A673 (cell line): ENCODE measurements at regions not wholly inside any gene's neighbourhood (a gene's known extent, or its start where the extent isn't known, plus 50 kb on each side); places are given as distances from the start of the nearest gene placed in this dataset.

ENCODE experiments used
- BruUV-seq: library from RNA; stranded (reverse); fragments of 400-500 nt; replicated peaks from 2 replicates; lab custom pipeline; 2021; lab: Mats Ljungman, UMichigan
- CTCF ChIA-PET: fragments of 300-600 bp; sonication (Branson Sonifier 250); formaldehyde crosslinking; loops from one replicate; lab custom pipeline; 2022; ENCODE audit warnings: antibody characterized with exemption; lab: Charles Lee
- POLR2A ChIA-PET: fragments of 300-600 bp; sonication (Branson Sonifier 250); formaldehyde crosslinking; loops from one replicate; lab custom pipeline; 2022; ENCODE audit warnings: antibody characterized with exemption; ENCODE audit not compliant: low non-redundant PET; lab: Charles Lee
- DNase-seq: peaks from one replicate; pipeline ENCODE4 v3.0.0-alpha.2; 2015; ENCODE audit warnings: low spot score
- H3K27ac ChIP-seq: fragments of 200-600 bp; sonication (generic); 2 replicates; pipeline ENCODE4 v1.5.1; 2016; ENCODE audit warnings: mixed run types, low read depth, mild to moderate bottlenecking, mixed read lengths, antibody characterized with exemption, low read length; ENCODE audit not compliant: poor library complexity, severe bottlenecking
- H3K27me3 ChIP-seq: fragments of 200-600 bp; sonication (generic); replicated peaks from 2 replicates; pipeline ENCODE4 v1.6.1; 2017; ENCODE audit warnings: mixed run types, low read depth, mild to moderate bottlenecking, mixed read lengths, antibody characterized with exemption, low read length; ENCODE audit not compliant: insufficient read depth, poor library complexity
- H3K36me3 ChIP-seq: fragments of 200-600 bp; sonication (generic); 2 replicates; pipeline ENCODE4 v1.6.1; 2016; ENCODE audit warnings: mixed run types, mild to moderate bottlenecking, mixed read lengths, antibody characterized with exemption, low read length; ENCODE audit not compliant: insufficient read depth, poor library complexity, severe bottlenecking
- H3K4me1 ChIP-seq: fragments of 200-600 bp; sonication (generic); 2 replicates; pipeline ENCODE4 v1.6.1; 2017; ENCODE audit warnings: mixed run types, mild to moderate bottlenecking, mixed read lengths, antibody characterized with exemption, low read length; ENCODE audit not compliant: insufficient read depth, poor library complexity, severe bottlenecking
- H3K4me3 ChIP-seq: fragments of 200-600 bp; sonication (generic); 2 replicates; pipeline ENCODE4 v1.5.1; 2016; ENCODE audit warnings: low read depth, mixed run types, mild to moderate bottlenecking, mixed read lengths, low read length; ENCODE audit not compliant: poor library complexity, severe bottlenecking
- H3K9me3 ChIP-seq: fragments of 200-600 bp; sonication (generic); 2 replicates; pipeline ENCODE4 v1.6.1; 2016; ENCODE audit warnings: mixed run types, low read depth, mild to moderate bottlenecking, mixed read lengths, antibody characterized with exemption, low read length; ENCODE audit not compliant: poor library complexity, severe bottlenecking
- CTCF ChIP-seq: fragments of 300-800, 200-600 bp; sonication (generic); conservative IDR thresholded peaks from 2 replicates; pipeline ENCODE4 v1.5.1; 2017; ENCODE audit warnings: low read depth, mild to moderate bottlenecking, antibody characterized with exemption, low read length, moderate library complexity, mixed read lengths
- EZH2 ChIP-seq: fragments of 200-600 bp; sonication (generic); IDR thresholded peaks from 2 replicates; pipeline ENCODE4 v1.6.1; 2017; ENCODE audit warnings: borderline replicate concordance, low read depth, mild to moderate bottlenecking, mixed read lengths, antibody characterized with exemption, low read length; ENCODE audit not compliant: poor library complexity, severe bottlenecking
- intact Hi-C: fragments of 100-400 bp; cut with micrococcal nuclease; formaldehyde crosslinking; loops from one replicate; pipeline ENCODE4 v1.10.0; 2022; ENCODE audit not compliant: unreplicated experiment

DNA sequence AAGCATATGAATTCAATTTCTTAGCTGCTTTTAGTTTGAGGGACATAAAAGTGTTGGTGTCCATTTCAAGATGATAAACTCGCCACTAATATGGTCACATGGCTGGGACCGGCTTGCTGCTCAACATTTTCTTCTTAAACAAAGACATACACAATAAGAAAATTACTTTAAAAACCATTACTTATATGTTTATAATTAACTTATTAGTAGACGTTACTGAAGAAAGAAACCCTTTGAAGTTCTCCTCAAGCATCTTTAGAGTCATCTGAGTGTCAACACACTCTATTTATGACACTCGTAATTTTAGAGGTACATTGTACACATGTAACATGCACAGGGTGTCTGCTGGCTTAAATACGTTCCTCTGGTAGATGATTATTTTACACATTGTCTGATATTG lies 74.7 kb downstream of the BMP4 start:
- no TSS peak for BruUV-seq
- ChIA-PET CTCF (no interaction called here), POLR2A (no interaction called here)
- TF ChIP-seq EZH2 (no peak), CTCF (no peak)
- Histone ChIP-seq H3K4me1 (no peaks in the 10 kb centered on the region), H3K9me3 (no peaks in the 10 kb centered on the region), H3K36me3 (no peaks in the 10 kb centered on the region), H3K4me3 (no peak overlapping the region), H3K27me3 (peaks cover 5% of the 10 kb centered on the region), H3K27ac (no peak overlapping the region)
- DNase-seq, result no peak
- intact Hi-C loops, result no loop called here

DNA sequence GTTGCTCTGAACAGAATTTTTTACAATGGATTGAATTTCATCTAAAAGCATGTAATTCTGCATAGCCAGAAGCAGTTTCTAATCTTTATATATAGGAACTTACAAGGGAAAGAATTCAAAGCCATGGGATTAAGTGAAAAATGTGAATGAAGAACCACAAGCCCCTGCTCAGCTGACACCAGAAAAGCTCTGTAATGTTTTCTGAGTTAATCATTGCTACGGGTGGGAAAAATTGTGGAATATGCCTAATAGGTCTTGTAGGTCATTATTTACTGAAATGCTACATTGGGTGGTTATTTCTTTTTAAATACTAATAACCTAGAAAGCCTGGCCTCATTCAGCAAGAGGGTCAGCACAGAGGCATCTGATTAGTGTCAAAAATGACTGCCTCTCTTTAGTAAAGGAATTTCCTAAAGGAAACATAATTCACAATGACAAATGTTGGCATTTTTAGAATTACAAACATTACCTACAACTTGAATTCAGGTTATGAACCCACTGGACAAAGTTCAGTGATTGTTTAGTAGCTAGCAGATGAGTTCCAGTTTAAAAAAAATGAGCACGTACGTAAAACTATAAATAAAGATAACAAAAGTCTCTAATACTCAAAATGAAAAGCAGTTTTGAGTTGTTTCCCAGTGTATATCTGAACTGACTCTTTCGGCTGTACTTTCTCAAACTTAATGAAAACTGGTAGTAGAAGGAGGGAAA lies 75.3 kb downstream of the BMP4 start:
- TF ChIP-seq EZH2 (no peak), CTCF (no peak)
- no TSS peak for BruUV-seq
- Histone ChIP-seq H3K27ac (no peak overlapping the region), H3K27me3 (peaks cover 5% of the 10 kb centered on the region), H3K4me3 (no peak overlapping the region), H3K4me1 (no peaks in the 10 kb centered on the region), H3K9me3 (no peaks in the 10 kb centered on the region), H3K36me3 (no peaks in the 10 kb centered on the region)
- intact Hi-C loops, result no loop called here
- ChIA-PET POLR2A (no interaction called here), CTCF (no interaction called here)
- no peak for DNase-seq

DNA sequence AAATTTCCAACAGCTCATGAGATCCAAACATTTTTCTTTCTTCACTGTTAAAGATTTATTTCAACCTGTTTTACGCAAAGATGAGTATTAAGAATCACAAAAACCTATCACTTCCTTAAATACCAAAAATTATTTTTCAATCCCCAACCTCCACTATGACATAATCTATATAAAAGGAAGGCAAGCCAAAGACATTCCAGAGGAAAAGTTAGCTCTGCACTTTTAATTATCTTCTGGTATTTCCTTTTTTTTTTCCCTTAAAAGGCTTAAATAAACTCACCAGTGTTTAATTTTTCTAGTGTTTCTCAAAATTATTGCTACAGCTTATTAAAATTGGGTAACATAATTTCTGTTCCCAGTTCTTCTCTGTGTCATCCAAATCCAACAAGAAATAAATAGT lies 75.9 kb downstream of the BMP4 start:
- ChIA-PET POLR2A (no interaction called here), CTCF (no interaction called here)
- Histone ChIP-seq H3K4me1 (no peaks in the 10 kb centered on the region), H3K9me3 (no peaks in the 10 kb centered on the region), H3K27me3 (peaks cover 5% of the 10 kb centered on the region), H3K27ac (no peak overlapping the region), H3K4me3 (no peak overlapping the region), H3K36me3 (no peaks in the 10 kb centered on the region)
- no peak for DNase-seq
- no peak for TF ChIP-seq CTCF
- no peak for TF ChIP-seq EZH2
- BruUV-seq, result no TSS peak
- intact Hi-C loops, result no loop called here
